GM18870 (cell line): ENCODE measurements at regions not wholly inside any gene's neighbourhood (a gene's known extent, or its start where the extent isn't known, plus 50 kb on each side); places are given as distances from the start of the nearest gene placed in this dataset.
"Not testable (repeated sequence)": the region's sequence is repeated elsewhere in the genome, so short reads cannot be mapped to it uniquely, and the experiment has no call there.

Source experiments
- ATAC-seq: cut with Tn5 transposase; IDR thresholded peaks from one replicate; pipeline ENCODE4 v1.9.1; 2021; ENCODE audit warnings: moderate library complexity; ENCODE audit not compliant: unreplicated experiment

GRCh38 chr6:169101981-169102380 lies 151.7 kb downstream of the THBS2 start:
- no peak for ATAC-seq

GRCh38 chr6:169101036-169101805 lies 152.4 kb downstream of the THBS2 start:
- ATAC-seq = no peak

- ATAC-seq = no peak
Measured at GRCh38 chr6:169099411-169100202, 154.0 kb downstream of the THBS2 start.

GRCh38 chr6:169098651-169099050 lies 155.0 kb downstream of the THBS2 start:
- ATAC-seq = not testable (repeated sequence)

- no peak for ATAC-seq
Measured at GRCh38 chr6:169098116-169098515, 155.5 kb downstream of the THBS2 start.

- no peak for ATAC-seq
Measured at GRCh38 chr6:169097381-169097959, 156.2 kb downstream of the THBS2 start.

- no peak for ATAC-seq
Measured at GRCh38 chr6:169096388-169096787, 157.3 kb downstream of the THBS2 start.

GRCh38 chr6:169095153-169095552 lies 158.5 kb downstream of the THBS2 start:
- ATAC-seq = no peak

GRCh38 chr6:169094552-169094950 lies 159.1 kb downstream of the THBS2 start:
- no peak for ATAC-seq

GRCh38 chr6:169093770-169094551 lies 159.7 kb downstream of the THBS2 start:
- ATAC-seq = no peak

- no peak for ATAC-seq
Measured at GRCh38 chr6:169093066-169093723, 160.5 kb downstream of the THBS2 start.

GRCh38 chr6:169092375-169092774 lies 161.3 kb downstream of the THBS2 start:
- peak; percentile 97 for ATAC-seq

- not testable (repeated sequence) for ATAC-seq
Measured at GRCh38 chr6:169090514-169091127, 163.0 kb downstream of the THBS2 start.

- ATAC-seq = no peak
Measured at GRCh38 chr6:169088762-169089161, 164.9 kb downstream of the THBS2 start.

GRCh38 chr6:169087443-169088041 lies 166.1 kb downstream of the THBS2 start:
- no peak for ATAC-seq

GRCh38 chr6:169086616-169087015 lies 167.0 kb downstream of the THBS2 start:
- not testable (repeated sequence) for ATAC-seq

GRCh38 chr6:169086020-169086419 lies 167.6 kb downstream of the THBS2 start:
- no peak for ATAC-seq

GRCh38 chr6:169085466-169085865 lies 168.2 kb downstream of the THBS2 start:
- no peak for ATAC-seq

- not testable (repeated sequence) for ATAC-seq
Measured at GRCh38 chr6:169084557-169084956, 169.1 kb downstream of the THBS2 start.

- ATAC-seq = no peak
Measured at GRCh38 chr6:169084067-169084466, 169.6 kb downstream of the THBS2 start.
